ENCODE measurements at regions not wholly inside any gene's neighbourhood (a gene's known extent, or its start where the extent isn't known, plus 50 kb on each side); places are given as distances from the start of the nearest gene placed in this dataset.

DNA sequence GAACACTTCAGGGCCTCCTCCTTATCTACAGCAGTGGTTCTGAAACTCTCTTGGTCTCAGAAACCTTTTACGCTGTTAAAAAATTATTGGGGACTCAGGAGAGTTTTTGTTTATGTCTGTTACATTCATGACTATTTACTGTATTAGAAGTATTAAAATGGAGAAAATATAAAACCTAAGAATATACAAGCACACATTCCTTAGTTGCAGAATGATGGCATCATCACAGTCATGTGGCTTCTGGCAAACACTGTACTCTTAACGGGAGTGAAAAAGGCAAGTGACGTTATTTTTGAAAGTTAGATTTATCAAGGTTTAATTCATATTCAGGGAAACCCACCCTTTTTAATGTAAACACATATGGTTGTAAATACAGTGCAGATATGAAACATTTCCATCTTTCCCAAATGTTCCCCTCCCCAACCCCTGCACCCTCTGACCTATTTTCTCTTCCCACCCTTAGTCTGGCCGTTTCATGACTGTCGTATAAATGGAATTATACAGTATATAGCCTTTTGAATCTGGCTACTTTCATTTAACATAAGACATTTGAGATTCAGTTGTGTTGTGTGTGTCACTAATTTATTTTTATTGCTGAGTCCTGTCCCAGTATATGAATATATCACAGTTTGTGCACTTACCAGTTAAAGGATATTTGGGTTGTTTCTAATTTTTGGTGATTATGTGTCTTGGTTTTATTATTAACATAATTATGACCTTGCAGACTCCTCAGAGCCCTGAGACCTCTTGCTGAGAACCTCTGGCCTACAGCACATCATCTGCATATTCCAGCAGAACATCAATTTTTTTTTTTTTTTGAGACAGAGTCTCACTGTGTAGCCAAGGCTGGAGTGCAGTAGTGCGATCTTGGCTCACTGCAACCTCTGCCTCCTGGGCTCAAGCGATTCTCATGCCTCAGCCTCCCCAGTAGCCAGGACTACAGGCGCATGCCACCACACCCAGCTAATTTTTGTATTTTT lies 457.0 kb downstream of the PCNX1 start:
- Histone ChIP-seq H3K9me3 (ENCODE audit: control insufficient read depth, insufficient read depth, low read length) (no peaks in the 10 kb centered on the region), H2BK15ac (ENCODE audit: low read depth, low read length) (peak overlapping the region; percentile 70; the same call in 1 of the 3 replicates), H4K91ac (ENCODE audit: insufficient read depth, low read depth, low read length) (peak overlapping the region; percentile 38; the same call in 1 of the 2 replicates), H2AFZ (replicated peaks; ENCODE audit: low read length, poor library complexity) (no peak overlapping the region), H3K4me3 (ENCODE audit: insufficient read depth, low read depth, low read length) (no peak overlapping the region), H3K4me2 (ENCODE audit: low read depth, low read length) (peak overlapping the region; percentile 87), H3K79me1 (ENCODE audit: low read depth in 1 of 2, low read length in 2 of 2) (peaks cover 25 to 58% of the 10 kb centered on the region in 2 experiments), H2BK5ac (ENCODE audit: low read depth, low read length, poor library complexity, severe bottlenecking) (peak overlapping the region; percentile 95), H3K56ac (ENCODE audit: extremely low read depth, insufficient read depth, low read length) (peak overlapping the region; percentile 16; the same call in 1 of the 2 replicates), H3K9me1 (ENCODE audit: insufficient read depth, low read length) (peaks cover 11% of the 10 kb centered on the region), H3K27ac (ENCODE audit: insufficient read depth, low read length) (peak overlapping the region; percentile 76), H3K18ac (ENCODE audit: low read depth, low read length) (peak overlapping the region; percentile 94), H3K14ac (replicated peaks; ENCODE audit: low read depth, low read length) (peak overlapping the region; percentile 78), H3K36me3 (ENCODE audit: control insufficient read depth, insufficient read depth, low read length) (no peaks in the 10 kb centered on the region), H4K5ac (ENCODE audit: low read depth, low read length) (peak overlapping the region; percentile 70), H2BK20ac (ENCODE audit: low read depth, low read length) (peak overlapping the region; percentile 84), H2AK5ac (ENCODE audit: low read depth, low read length) (no peak overlapping the region), H3K9ac (ENCODE audit: low read depth, low read length) (peak overlapping the region; percentile 36), H2AK9ac (replicated peaks; ENCODE audit: low read depth, low read length, poor library complexity) (no peak overlapping the region), H4K8ac (ENCODE audit: low read depth in 2 of 2, low read length in 2 of 2) (peak overlapping the region in 1 of 2 experiments; percentile 88; a peak in 2 of 4 replicates), H2BK120ac (ENCODE audit: low read depth, low read length) (peak overlapping the region; percentile 88), H3K4me1 (ENCODE audit: control insufficient read depth, insufficient read depth, low read length) (peaks cover 15% of the 10 kb centered on the region), H3K4ac (ENCODE audit: low read depth, low read length) (peak overlapping the region; percentile 84), H4K20me1 (ENCODE audit: insufficient read depth, low read length) (no peaks in the 10 kb centered on the region), H3K27me3 (ENCODE audit: control insufficient read depth, insufficient read depth, low read length) (no peaks in the 10 kb centered on the region), H3K23ac (ENCODE audit: low read depth, low read length) (no peak overlapping the region)
- dilution Hi-C loops (cut with HindIII; ENCODE audit: low sequenced_read_pairs, unreplicated experiment) (no loop called here), in situ Hi-C loops (cut with MboI; ENCODE audit: low sequenced_read_pairs) (no loop called here), intact Hi-C loops (cut with micrococcal nuclease) (no loop called here)
- no TSS peak for BruUV-seq (replicated peaks)
- DNase-seq = peak; percentile 79
- CTCF ChIA-PET = interaction anchor here (0.6 kb wide), 1 partner anchor 40 kb away, joined by 6 read pairs; no protein-coding TSS in a partner anchor
- TF ChIP-seq FOS (IDR thresholded peaks at IDR 0.05; ENCODE audit: low read depth, low read length) (no peak), RCOR1 (IDR thresholded peaks at IDR 0.05; ENCODE audit: insufficient replicate concordance, low read length) (no peak), CEBPB (IDR thresholded peaks at IDR 0.05; ENCODE audit: low read depth, low read length) (peak; percentile 76), NFE2L2 (IDR thresholded peaks at IDR 0.05; ENCODE audit: low read depth, low read length) (no peak), MAZ (IDR thresholded peaks at IDR 0.05; ENCODE audit: borderline replicate concordance, low read depth, low read length) (no peak), MXI1 (IDR thresholded peaks at IDR 0.05; ENCODE audit: borderline replicate concordance, low read depth, low read length) (no peak), BHLHE40 (IDR thresholded peaks at IDR 0.05; ENCODE audit: low read depth, low read length) (no peak; the same call in 1 of the 2 replicates), RFX5 (IDR thresholded peaks at IDR 0.05; ENCODE audit: low read depth, low read length) (no peak), SMC3 (IDR thresholded peaks at IDR 0.05; ENCODE audit: low read depth, low read length) (no peak)
- TF ChIP-seq, protein P1, sequence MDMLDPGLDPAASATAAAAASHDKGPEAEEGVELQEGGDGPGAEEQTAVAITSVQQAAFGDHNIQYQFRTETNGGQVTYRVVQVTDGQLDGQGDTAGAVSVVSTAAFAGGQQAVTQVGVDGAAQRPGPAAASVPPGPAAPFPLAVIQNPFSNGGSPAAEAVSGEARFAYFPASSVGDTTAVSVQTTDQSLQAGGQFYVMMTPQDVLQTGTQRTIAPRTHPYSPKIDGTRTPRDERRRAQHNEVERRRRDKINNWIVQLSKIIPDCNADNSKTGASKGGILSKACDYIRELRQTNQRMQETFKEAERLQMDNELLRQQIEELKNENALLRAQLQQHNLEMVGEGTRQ (IDR thresholded peaks at IDR 0.05; ENCODE audit: low read depth, low read length) = peak; percentile 73; the same call in 1 of the 2 replicates
- peak; percentile 70 for ATAC-seq (ENCODE audit: low read depth)
- 100% methylated on average over 1 of the region's 8 CpGs; no CpG with 5 or more reads in 1 of the 2 experiments for WGBS, 2 experiments (ENCODE audit: extremely low coverage in 2 of 2, insufficient read length in 1 of 2)
- POLR2A ChIA-PET (ENCODE audit: unreplicated experiment) = no interaction called here
